GM13976 (cell line): ENCODE measurements at regions not wholly inside any gene's neighbourhood (a gene's known extent, or its start where the extent isn't known, plus 50 kb on each side); places are given as distances from the start of the nearest gene placed in this dataset.

Source experiments
- DNase-seq: peaks from one replicate; pipeline ENCODE4 v3.0.0; 2012; ENCODE audit warnings: low spot score
- in situ Hi-C: fragments of 300-500 bp; cut with MboI; formaldehyde crosslinking; loops from one replicate; pipeline ENCODE4 v1.12.0; 2022; ENCODE audit warnings: low sequenced_read_pairs, mixed read lengths, inconsistent platforms; ENCODE audit not compliant: unreplicated experiment
- TF ChIP-seq, protein P1 (sequence below): IDR thresholded peaks from 2 replicates; pipeline ENCODE4 v1.5.1; 2012; ENCODE audit warnings: borderline replicate concordance, mild to moderate bottlenecking; ENCODE audit not compliant: insufficient read depth; ENCODE audit errors: extremely low read depth, missing control alignments, control extremely low read depth

DNA sequence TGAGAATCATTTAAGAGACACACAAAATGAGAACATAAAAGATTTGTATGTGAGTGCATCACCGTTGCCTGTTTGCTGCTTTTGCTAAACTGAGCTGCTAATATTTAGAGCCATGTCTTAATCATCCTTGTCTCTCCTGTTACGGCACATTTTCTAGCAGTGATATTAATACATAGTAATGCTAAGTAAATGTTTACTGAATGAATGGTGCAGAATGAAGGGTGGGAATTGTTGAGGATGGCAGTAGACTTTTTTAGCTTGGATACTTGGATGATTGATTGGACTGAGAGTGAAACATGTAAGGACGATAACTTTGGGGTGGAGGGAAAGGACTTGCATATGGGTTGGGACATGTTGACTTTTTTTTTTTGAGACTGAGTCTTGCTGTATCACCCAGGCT is 102.3 kb upstream of the ABCA1 start:
- DNase-seq, result no peak
- TF ChIP-seq, protein P1, sequence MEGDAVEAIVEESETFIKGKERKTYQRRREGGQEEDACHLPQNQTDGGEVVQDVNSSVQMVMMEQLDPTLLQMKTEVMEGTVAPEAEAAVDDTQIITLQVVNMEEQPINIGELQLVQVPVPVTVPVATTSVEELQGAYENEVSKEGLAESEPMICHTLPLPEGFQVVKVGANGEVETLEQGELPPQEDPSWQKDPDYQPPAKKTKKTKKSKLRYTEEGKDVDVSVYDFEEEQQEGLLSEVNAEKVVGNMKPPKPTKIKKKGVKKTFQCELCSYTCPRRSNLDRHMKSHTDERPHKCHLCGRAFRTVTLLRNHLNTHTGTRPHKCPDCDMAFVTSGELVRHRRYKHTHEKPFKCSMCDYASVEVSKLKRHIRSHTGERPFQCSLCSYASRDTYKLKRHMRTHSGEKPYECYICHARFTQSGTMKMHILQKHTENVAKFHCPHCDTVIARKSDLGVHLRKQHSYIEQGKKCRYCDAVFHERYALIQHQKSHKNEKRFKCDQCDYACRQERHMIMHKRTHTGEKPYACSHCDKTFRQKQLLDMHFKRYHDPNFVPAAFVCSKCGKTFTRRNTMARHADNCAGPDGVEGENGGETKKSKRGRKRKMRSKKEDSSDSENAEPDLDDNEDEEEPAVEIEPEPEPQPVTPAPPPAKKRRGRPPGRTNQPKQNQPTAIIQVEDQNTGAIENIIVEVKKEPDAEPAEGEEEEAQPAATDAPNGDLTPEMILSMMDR, result no peak
- in situ Hi-C loops, result no loop called here

DNA sequence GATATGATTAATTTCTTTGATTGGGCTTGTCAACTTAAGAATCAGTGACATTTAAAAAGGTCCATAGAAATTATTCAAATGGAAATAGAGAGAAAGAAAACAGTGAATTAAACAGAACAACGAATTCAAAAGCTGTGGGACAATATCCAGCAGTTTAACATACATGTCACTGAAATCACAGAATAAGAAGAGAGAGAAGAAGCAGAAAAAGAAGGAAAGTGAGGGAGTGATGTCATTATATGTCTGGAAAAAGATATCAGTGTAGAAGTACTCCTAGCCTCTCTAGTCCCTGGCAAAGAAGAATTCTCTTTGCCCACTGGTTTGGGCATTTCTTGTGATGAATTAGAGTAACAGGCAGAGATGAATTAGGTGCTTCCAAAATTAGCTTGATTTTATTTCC is 109.2 kb upstream of the ABCA1 start:
- DNase-seq, result no peak
- in situ Hi-C loops, result no loop called here
- TF ChIP-seq, protein P1, result no peak

DNA sequence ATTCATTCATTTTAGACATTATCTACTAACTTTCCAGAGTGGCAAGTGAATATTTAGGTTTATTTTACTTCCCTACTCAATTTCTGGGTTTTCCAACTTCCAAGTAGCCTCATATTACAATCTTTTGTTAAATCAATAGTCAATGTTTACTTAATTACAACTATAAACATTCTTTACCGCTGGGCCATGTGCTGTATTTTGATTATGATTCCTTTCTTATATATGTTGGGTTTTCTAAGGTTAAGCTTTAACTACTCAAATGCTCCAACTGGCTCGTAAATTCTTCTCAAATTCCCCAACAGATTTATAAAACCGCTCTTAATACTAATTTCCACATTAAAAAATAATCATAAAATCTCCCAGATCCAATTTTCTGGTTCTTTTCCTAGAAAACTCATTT is 110.1 kb upstream of the ABCA1 start:
- TF ChIP-seq, protein P1, result no peak
- in situ Hi-C loops, result no loop called here
- DNase-seq, result no peak

DNA sequence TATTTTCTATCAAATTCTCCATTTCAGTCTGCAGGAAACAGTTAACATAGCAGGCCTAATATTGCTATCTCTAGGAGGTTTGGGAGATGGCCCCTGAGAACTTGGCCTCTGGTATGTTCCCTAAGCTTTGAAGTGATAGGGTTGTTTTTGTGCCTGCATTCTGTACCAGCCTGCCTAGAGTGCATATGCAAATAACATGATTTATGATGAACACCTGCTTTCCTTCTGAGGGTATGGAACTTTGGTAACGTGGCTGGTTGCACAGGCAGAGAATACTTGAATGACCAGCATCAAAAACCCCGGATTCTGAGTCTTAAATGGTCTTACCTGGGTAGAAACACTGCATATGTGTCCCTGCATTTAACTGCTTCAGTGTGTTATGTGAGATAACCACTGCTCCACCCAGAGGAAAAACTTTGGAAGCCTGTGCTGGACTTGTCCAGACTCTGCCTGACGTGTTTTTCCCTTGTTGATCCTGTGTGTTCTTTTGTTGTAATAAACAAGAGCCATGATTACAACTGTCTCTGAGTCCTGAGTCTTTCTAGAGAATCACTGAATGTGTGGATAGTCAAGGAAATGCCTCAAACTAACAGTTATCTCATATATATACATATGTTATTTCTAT is 111.3 kb upstream of the ABCA1 start:
- TF ChIP-seq, protein P1, result no peak
- DNase-seq, result no peak
- in situ Hi-C loops, result no loop called here

DNA sequence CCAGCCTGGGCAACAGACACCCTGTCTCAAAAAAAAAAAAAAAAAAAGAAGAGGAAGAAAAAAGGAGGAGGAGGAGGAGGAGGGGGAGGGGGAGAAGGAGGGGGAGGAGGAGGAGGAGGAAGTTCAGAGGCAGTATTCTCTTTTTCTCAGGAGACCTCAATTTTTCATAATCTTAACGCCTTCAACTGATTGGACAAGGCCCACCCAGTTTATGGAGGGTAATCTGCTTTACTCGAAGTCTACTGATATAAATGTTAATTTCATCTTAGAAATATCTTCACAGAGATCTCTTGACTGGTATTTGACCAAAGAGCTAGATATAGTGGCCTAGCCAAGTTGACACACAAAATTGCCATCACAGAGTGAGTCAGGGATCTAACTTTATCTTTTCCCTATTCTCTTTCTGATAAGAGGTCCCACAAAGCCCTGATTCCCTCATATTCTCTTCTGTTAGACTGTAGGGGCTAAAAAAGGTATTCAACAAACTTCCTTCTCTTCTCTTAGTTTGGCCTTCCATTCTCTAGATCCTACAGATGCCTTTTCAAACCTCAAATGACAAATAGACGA is 115.5 kb upstream of the ABCA1 start:
- DNase-seq, result no peak
- TF ChIP-seq, protein P1, result no peak
- in situ Hi-C loops, result no loop called here

DNA sequence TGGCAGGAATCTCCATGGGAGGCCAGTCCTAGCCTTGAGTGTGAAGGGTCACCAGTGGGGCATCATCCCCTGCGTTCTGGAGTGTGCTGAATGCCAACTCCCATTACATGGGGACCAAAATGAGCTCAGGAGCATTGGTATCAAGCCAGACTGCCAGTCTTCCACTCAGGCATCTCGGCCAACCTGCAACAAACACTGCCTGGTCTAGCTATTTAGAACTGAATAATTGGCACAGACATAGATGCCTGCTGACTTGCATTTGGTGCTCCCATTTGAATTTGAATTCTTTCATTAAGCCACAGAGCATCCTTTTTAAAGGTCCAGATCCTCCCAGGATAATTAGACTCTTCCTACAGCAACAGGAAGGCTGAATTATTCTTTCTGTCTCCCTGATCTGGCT is 116.6 kb upstream of the ABCA1 start:
- TF ChIP-seq, protein P1, result no peak
- in situ Hi-C loops, result no loop called here
- no peak for DNase-seq
